ENCODE measurements at regions not wholly inside any gene's neighbourhood (a gene's known extent, or its start where the extent isn't known, plus 50 kb on each side); places are given as distances from the start of the nearest gene placed in this dataset.

DNA sequence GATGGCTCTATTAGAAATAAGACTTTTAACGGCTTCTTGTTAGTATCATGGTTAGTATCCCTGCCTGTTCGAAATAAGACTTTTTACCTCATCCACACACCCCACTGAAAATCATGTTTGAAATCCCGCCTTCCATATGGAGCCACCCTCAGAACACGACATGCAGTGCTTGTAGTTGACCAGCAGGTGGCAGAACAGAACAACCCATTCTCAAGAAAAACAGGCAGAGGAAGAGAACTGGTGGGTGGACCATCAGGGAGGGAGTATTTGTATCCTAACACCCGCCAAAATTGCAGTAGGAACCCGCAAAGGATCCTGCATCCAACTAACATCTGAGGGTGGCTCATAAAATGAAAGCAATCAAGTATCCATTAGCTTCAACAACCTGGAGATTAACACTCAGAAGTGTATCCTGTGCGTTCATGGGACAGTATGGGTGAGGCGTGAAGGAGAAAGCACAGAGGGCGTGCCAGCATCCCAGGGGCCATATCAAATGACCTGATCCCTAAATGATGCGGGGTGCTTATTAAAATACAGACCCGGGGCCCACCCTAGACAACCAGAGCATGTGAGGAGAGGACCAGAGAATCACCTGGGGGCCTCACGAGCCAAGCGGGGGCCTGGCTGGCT, 89.6 kb upstream of the NHSL1 start:
- Histone ChIP-seq H2BK120ac (replicated peaks; ENCODE audit: low read depth, low read length) (no peak overlapping the region), H3K36me3 (ENCODE audit: control insufficient read depth in 2 of 4, insufficient read depth in 4 of 4, low read length in 3 of 4) (no peaks in the 10 kb centered on the region), H2BK20ac (ENCODE audit: low read length) (peak overlapping the region; percentile 86; the same call in 1 of the 2 replicates), H3K27ac (ENCODE audit: low read depth, low read length) (no peak overlapping the region), H2AK5ac (ENCODE audit: low read depth, low read length) (no peak overlapping the region), H2BK15ac (ENCODE audit: low read length) (0 out of 2 replicates have a peak overlapping the region, but pooled peaks have one; percentile 46), H3K4ac (replicated peaks; ENCODE audit: insufficient read length, low read depth, low read length) (peak overlapping the region; percentile 44), H3K79me2 (ENCODE audit: control insufficient read depth in 1 of 2, insufficient read depth in 2 of 2, low read length in 2 of 2) (peaks cover 0 to 25% of the 10 kb centered on the region in 2 experiments; a peak in 2 of 4 replicates), H3K23ac (ENCODE audit: insufficient read length) (no peak overlapping the region), H3K14ac (ENCODE audit: insufficient read length) (no peak overlapping the region), H3K4me1 (replicated peaks in 1 of 4; ENCODE audit: control insufficient read depth in 3 of 4, insufficient read depth in 4 of 4, low read length in 3 of 4) (peaks cover 3 to 11% (median 6%) of the 10 kb centered on the region in 4 experiments), H3K18ac (ENCODE audit: extremely low read depth, low read length) (no peak overlapping the region; the same call in 1 of the 2 replicates), H3K56ac (replicated peaks; ENCODE audit: insufficient read length, low read depth, low read length) (no peak overlapping the region), H4K20me1 (replicated peaks in 1 of 2; ENCODE audit: control insufficient read depth in 1 of 2, insufficient read depth in 2 of 2, low read length in 2 of 2) (peaks cover 0 to 5% of the 10 kb centered on the region in 2 experiments), H3K9me3 (ENCODE audit: insufficient read depth in 2 of 2, low read depth in 1 of 2, low read length in 1 of 2) (no peaks in the 10 kb centered on the region), H3K23me2 (ENCODE audit: low read depth, low read length) (no peaks in the 10 kb centered on the region), H2BK12ac (ENCODE audit: low read depth, low read length) (no peak overlapping the region), H3K4me3 (ENCODE audit: extremely low read depth in 1 of 4, insufficient read depth in 2 of 4, low read depth in 3 of 4, low read length in 4 of 4) (no peak overlapping the region), H4K8ac (ENCODE audit: extremely low read depth, insufficient read depth, low read length) (no peak overlapping the region), H2AFZ (ENCODE audit: low read length) (no peak overlapping the region), H3K9ac (replicated peaks in 1 of 4; ENCODE audit: extremely low read depth in 1 of 4, low read depth in 3 of 4, low read length in 3 of 4) (no peak overlapping the region), H3K4me2 (ENCODE audit: insufficient read depth in 1 of 2, low read depth in 2 of 2, low read length in 2 of 2) (no peak overlapping the region), H2BK5ac (ENCODE audit: low read depth, low read length) (0 out of 2 replicates have a peak overlapping the region, but pooled peaks have one; percentile 78), H4K5ac (ENCODE audit: insufficient read length, low read depth, low read length) (peak overlapping the region; percentile 21), H3K79me1 (ENCODE audit: low read depth, low read length) (peaks cover 4% of the 10 kb centered on the region), H4K91ac (replicated peaks; ENCODE audit: insufficient read length, low read length) (no peak overlapping the region), H3K27me3 (replicated peaks in 1 of 4; ENCODE audit: control insufficient read depth in 3 of 4, extremely low read depth in 1 of 4, insufficient read depth in 3 of 4, low read length in 3 of 4) (no peaks in the 10 kb centered on the region)
- POLR2A ChIA-PET (ENCODE audit: partially characterized antibody): no interaction called here
- CTCF ChIA-PET (ENCODE audit: partially characterized antibody): interaction anchor here (0.7 to 8.1 kb wide), 27 partner anchors 10 to 319 kb away, joined by 3 to 62 read pairs (median 4); no protein-coding TSS in a partner anchor
- DNase-seq (ENCODE audit: low read depth in 1 of 2, low spot score in 2 of 2) (peak in 1 of 2 experiments; percentile 70), FAIRE-seq (peak; percentile 85)
- 54% methylated on average over 13 of the region's 13 CpGs; no CpG with 5 or more reads in 1 of the 2 experiments for WGBS, 2 experiments (ENCODE audit: extremely low coverage in 1 of 2, insufficient coverage in 1 of 2, insufficient read length in 1 of 2, insufficient replicate concordance in 2 of 2, low coverage in 1 of 2, low lambda C conversion rate in 2 of 2, missing lambda C conversion rate in 1 of 2)
- no peak for TF ChIP-seq BRCA1 (IDR thresholded peaks at IDR 0.05; ENCODE audit: low read depth, low read length)
- no peak for TF ChIP-seq BCL11A (IDR thresholded peaks at IDR 0.05; ENCODE audit: low read depth in 2 of 2, low read length in 2 of 2)
- TF ChIP-seq TBP (IDR thresholded peaks at IDR 0.05; ENCODE audit: low read depth, low read length): no peak
- no peak for TF ChIP-seq RBBP5 (IDR thresholded peaks at IDR 0.05; ENCODE audit: borderline replicate concordance, low read depth, low read length)
- no peak for TF ChIP-seq YY1 (IDR thresholded peaks at IDR 0.05; ENCODE audit: low read depth, low read length)
- no peak for TF ChIP-seq KDM1A (IDR thresholded peaks at IDR 0.05; ENCODE audit: borderline replicate concordance, low read length)
- TF ChIP-seq CTBP2 (IDR thresholded peaks at IDR 0.05; ENCODE audit: borderline replicate concordance, insufficient read depth, insufficient read length, low read length): no peak
- TF ChIP-seq PHF8 (conservative IDR thresholded peaks at IDR 0.05; ENCODE audit: low read depth, low read length): no peak
- TF ChIP-seq SIN3A (conservative IDR thresholded peaks at IDR 0.05 in 1 of 2, IDR thresholded peaks at IDR 0.05 in 1 of 2; ENCODE audit: low read depth in 1 of 2, low read length in 2 of 2): no peak
- TF ChIP-seq RXRA (IDR thresholded peaks at IDR 0.05; ENCODE audit: insufficient read depth, low read depth, low read length): no peak
- no peak for TF ChIP-seq TAF7 (optimal IDR thresholded peaks at IDR 0.05; ENCODE audit: borderline replicate concordance, low read depth, low read length)
- TF ChIP-seq RAD21 (IDR thresholded peaks at IDR 0.05 in 1 of 2, conservative IDR thresholded peaks at IDR 0.05 in 1 of 2; ENCODE audit: low read depth in 2 of 2, low read length in 2 of 2): peak; percentile 88 to 90
